Esophagus mucosa (tissue), 1 donor: ENCODE measurements at regions not wholly inside any gene's neighbourhood (a gene's known extent, or its start where the extent isn't known, plus 50 kb on each side); places are given as distances from the start of the nearest gene placed in this dataset.

Experiments used
- ATAC-seq: fragments of 200-7000 bp; cut with Tn5 transposase; one replicate; pipeline ENCODE4 v1.9.1; 2020
- donor health status: DM: yes; HTN: yes; CAD: no.

- no peak for ATAC-seq
Measured at GRCh38 chr20:48292806-48293205, 507.5 kb upstream of the SULF2 start.

GRCh38 chr20:48291896-48292295 is 506.6 kb upstream of the SULF2 start:
- no peak for ATAC-seq

- ATAC-seq = no peak
Measured at GRCh38 chr20:48288930-48289507, 503.7 kb upstream of the SULF2 start.

GRCh38 chr20:48287552-48288170 is 502.4 kb upstream of the SULF2 start:
- no peak for ATAC-seq

- no peak for ATAC-seq
Measured at GRCh38 chr20:48287021-48287494, 501.8 kb upstream of the SULF2 start.

GRCh38 chr20:48286601-48287000 is 501.3 kb upstream of the SULF2 start:
- no peak for ATAC-seq

GRCh38 chr20:48285656-48286055 is 500.4 kb upstream of the SULF2 start:
- ATAC-seq = no peak

GRCh38 chr20:48284837-48285236 is 499.6 kb upstream of the SULF2 start:
- ATAC-seq = no peak

GRCh38 chr20:48284315-48284714 is 499.0 kb upstream of the SULF2 start:
- ATAC-seq = no peak

- ATAC-seq = peak; percentile 57
Measured at GRCh38 chr20:48283470-48284110, 498.3 kb upstream of the SULF2 start.

- no peak for ATAC-seq
Measured at GRCh38 chr20:48282591-48283228, 497.4 kb upstream of the SULF2 start.

- no peak for ATAC-seq
Measured at GRCh38 chr20:48281501-48281900, 496.2 kb upstream of the SULF2 start.

GRCh38 chr20:48278961-48279481 is 493.7 kb upstream of the SULF2 start:
- no peak for ATAC-seq

- ATAC-seq = no peak
Measured at GRCh38 chr20:48277266-48277665, 492.0 kb upstream of the SULF2 start.

GRCh38 chr20:48276021-48276342 is 490.7 kb upstream of the SULF2 start:
- no peak for ATAC-seq

GRCh38 chr20:48275286-48276020 is 490.2 kb upstream of the SULF2 start:
- no peak for ATAC-seq

- ATAC-seq = no peak
Measured at GRCh38 chr20:48273843-48274242, 488.6 kb upstream of the SULF2 start.

- no peak for ATAC-seq
Measured at GRCh38 chr20:48270885-48271284, 485.6 kb upstream of the SULF2 start.

- ATAC-seq = no peak
Measured at GRCh38 chr20:48267860-48268633, 482.8 kb upstream of the SULF2 start.

- no peak for ATAC-seq
Measured at GRCh38 chr20:48266571-48266970, 481.3 kb upstream of the SULF2 start.

GRCh38 chr20:48265791-48266190 is 480.5 kb upstream of the SULF2 start:
- no peak for ATAC-seq

- no peak for ATAC-seq
Measured at GRCh38 chr20:48262955-48263354, 477.7 kb upstream of the SULF2 start.
